LNCAP (cell line): ENCODE measurements at regions not wholly inside any gene's neighbourhood (a gene's known extent, or its start where the extent isn't known, plus 50 kb on each side); places are given as distances from the start of the nearest gene placed in this dataset.

ENCODE experiments used
- TF ChIP-seq, protein P1 (sequence below): fragments of 450-650 bp; IDR thresholded peaks from 2 replicates; pipeline ENCODE4 v1.5.1; 2017; ENCODE audit warnings: mild to moderate bottlenecking

DNA sequence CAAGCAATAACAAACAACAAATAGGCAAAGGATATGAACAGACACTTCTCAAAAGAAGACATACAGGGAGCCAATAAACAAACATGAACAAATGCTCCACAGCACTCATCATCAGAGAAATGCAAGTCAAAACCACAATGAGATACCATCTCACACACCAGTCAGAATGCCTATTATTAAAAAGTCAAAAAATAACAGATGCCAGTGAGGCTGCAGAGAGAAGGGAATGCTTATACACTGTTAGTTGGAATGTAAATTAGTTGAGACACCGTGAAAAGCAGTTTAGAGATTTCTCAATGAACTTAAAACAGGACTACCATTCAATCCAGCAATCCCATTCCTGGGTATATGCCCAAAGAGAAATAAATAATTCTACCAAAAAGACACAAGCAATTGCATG is 129.8 kb upstream of the MAGEB2 start:
- TF ChIP-seq, protein P1, sequence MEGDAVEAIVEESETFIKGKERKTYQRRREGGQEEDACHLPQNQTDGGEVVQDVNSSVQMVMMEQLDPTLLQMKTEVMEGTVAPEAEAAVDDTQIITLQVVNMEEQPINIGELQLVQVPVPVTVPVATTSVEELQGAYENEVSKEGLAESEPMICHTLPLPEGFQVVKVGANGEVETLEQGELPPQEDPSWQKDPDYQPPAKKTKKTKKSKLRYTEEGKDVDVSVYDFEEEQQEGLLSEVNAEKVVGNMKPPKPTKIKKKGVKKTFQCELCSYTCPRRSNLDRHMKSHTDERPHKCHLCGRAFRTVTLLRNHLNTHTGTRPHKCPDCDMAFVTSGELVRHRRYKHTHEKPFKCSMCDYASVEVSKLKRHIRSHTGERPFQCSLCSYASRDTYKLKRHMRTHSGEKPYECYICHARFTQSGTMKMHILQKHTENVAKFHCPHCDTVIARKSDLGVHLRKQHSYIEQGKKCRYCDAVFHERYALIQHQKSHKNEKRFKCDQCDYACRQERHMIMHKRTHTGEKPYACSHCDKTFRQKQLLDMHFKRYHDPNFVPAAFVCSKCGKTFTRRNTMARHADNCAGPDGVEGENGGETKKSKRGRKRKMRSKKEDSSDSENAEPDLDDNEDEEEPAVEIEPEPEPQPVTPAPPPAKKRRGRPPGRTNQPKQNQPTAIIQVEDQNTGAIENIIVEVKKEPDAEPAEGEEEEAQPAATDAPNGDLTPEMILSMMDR: no peak

DNA sequence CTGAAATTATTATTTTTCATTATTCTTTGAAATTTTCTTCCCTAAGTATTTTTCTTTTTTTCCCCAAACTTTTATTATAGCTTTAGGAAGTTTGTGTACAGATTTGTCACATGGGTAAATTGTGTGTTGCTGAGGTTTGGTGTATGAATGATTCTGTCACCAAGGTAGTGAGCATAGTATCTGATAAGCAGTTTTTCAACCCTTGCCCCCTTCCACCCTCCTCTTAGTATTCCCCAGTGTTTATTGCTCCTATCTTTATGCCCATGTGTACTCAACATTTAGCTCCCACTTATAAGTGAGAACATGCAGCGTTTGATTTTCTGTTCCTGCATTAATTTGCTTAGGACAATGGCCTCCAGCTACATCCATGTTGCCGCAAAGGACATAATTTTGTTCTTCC is 103.9 kb upstream of the MAGEB2 start:
- TF ChIP-seq, protein P1: no peak

DNA sequence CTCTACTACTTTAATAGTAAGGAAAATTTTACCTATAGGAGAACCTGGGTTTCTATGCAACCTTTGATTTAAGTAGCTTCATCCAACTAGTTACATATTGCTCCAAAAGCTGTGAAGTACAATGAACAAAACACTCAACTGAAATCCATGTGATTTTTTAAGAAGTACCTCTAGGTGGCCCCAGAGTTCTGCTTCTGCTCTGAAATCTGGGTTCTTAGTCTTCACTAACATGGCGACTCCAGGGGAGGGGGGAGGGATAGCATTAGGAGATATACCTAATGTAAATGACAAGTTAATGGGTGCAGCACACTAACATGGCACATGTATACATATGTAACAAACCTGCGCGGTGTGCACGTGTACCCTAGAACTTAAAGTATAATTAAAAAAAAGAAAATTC is 73.4 kb upstream of the MAGEB2 start:
- TF ChIP-seq, protein P1: peak; percentile 33; the same call in 1 of the 2 replicates

DNA sequence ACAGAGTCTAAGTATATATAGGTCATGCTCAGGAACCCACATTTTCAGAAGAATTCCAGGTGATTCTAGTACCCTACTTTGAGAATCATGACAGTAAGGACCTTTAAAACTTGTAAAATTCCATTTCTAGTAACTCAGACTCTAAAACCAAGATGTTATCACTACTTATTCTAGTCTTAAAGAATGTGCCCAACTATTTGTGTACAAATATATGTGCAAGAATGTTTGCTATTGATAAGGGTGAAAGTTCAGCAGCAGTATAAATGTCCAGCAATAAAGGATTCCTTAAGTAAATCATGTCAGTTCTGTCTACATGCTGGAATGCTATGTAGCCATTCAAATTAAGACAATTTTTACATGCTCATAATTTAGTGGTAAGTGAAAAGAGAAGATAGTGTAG is 71.1 kb upstream of the MAGEB2 start:
- TF ChIP-seq, protein P1: no peak

DNA sequence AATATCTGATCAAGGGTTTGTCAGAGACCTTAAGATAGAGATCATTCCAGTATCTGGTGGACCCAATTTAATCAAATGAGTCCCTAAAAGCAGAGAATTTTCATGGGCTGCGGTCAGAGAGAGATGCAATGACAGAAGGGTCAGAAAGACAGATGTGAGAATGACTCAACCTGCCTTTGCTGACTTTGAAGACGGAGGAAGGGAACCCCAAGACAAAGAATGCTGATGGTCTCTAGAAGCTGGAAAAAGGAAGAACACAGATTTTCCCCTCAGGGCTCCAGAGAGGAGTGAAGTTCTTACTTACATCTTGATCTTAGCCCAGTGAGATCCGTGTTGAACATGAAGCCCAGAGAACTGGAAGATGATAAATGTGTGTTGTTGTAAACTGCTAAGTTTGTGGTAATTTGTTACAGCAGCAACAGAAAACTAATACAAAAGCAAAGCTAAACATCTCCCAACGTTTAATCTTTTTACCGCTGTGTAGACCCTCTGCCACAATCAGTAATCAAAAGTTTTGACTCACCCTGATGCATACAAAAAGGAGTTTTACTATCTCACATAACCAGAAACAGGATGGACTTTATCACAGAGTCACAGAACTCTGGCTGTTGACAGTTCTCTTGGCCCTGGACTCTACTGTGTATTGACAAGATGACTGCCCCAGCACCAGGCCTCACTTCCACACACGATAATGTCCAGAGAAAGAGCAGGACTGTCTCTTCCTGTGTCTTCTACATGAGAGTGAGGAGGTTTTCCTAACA is 70.2 kb upstream of the MAGEB2 start:
- TF ChIP-seq, protein P1: no peak

DNA sequence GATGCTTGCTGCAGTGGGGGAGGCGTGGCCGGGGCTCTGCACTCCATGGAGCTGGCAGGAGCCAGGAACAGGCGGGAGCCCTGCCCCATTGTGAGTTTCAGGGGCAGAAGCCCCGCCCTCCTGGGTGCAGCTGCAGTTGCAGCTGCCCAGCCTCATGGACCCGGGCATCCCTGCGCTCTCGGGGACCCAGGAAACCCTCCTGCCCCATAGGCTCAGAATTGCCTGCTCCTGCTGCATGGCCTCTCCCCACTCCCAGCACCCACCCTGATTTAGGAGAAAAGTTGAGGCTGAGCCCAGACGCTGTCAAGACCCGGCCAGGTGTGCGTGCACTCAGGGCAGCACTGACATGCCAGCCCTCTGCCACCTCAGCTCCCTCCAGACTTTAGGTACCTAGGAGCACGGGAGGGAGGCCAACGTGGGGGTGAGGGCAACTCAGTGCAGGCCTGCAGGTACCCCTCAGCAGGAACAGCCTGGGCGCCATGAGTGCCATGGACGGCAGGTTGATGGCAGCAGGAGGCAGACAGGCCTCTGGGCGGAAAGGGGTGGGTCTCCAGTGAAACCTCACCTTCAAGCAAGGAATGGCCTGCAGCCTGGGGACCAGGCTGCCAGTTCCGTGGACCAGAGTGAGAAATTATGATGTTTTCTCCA is 67.2 kb upstream of the MAGEB2 start:
- TF ChIP-seq, protein P1: no peak

DNA sequence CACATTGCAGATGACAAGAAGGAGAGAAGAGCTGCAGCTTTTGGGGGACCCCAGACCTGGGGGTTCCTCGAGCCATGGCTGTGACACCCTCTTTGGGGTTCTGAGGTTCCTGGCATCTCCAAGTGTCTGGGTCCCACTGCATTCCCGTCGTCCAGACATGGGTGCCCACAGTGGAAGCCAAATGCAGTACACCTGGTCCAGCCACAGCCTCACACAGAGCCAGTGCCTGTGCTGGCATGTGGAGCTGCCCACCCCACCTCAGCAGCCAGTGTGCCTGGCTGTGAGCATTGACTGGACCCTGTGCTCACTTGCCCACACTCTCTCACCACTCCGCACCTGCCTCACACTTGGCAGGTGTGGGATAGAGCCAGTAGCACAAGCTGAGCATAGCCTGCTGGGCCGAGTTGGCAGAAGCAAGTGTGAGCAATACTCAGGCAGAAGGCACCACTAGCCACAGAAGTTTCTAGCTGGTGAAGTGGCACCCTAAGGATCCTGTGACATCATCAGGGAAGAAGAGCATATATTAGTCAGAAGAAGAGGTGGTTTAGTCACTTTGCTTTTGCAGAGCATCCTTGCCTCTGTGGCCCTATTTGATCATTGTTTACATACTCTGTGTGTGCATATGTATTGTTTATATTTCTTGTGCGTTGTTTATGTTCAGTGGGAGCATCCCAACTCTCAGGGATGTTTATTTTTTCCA is 65.0 kb upstream of the MAGEB2 start:
- TF ChIP-seq, protein P1: no peak
